ENCODE measurements at regions not wholly inside any gene's neighbourhood (a gene's known extent, or its start where the extent isn't known, plus 50 kb on each side); places are given as distances from the start of the nearest gene placed in this dataset.

GRCh38 chr11:104246590-104246989, 82.6 kb upstream of the PDGFD start:
- Mint-ChIP-seq H3K4me3 (no peak overlapping the region), H3K9me3 (no peaks in the 10 kb centered on the region), H3K27ac (no peak overlapping the region), H3K36me3 (no peaks in the 10 kb centered on the region), H3K27me3 (ENCODE audit: low read depth) (no peaks in the 10 kb centered on the region), H3K4me1 (no peaks in the 10 kb centered on the region)
- TF ChIP-seq ZBTB43 (CRISPR knock-in tag; IDR thresholded peaks at IDR 0.05): no peak
- ATAC-seq: no peak
- no peak for DNase-seq (ENCODE audit: low spot score)
- CTCF ChIA-PET: no interaction called here
- POLR2A ChIA-PET: interaction anchor here (0.6 kb wide), 1 partner anchor 1622 kb away, joined by 3 read pairs; no protein-coding TSS in a partner anchor

- POLR2A ChIA-PET: no interaction called here
- Mint-ChIP-seq H3K4me3 (no peak overlapping the region), H3K36me3 (no peaks in the 10 kb centered on the region), H3K4me1 (0 out of 2 replicates have a peak, but pooled peaks cover 3% of the 10 kb centered on the region), H3K9me3 (no peaks in the 10 kb centered on the region), H3K27me3 (ENCODE audit: low read depth) (no peaks in the 10 kb centered on the region), H3K27ac (no peak overlapping the region)
- TF ChIP-seq, protein P1, sequence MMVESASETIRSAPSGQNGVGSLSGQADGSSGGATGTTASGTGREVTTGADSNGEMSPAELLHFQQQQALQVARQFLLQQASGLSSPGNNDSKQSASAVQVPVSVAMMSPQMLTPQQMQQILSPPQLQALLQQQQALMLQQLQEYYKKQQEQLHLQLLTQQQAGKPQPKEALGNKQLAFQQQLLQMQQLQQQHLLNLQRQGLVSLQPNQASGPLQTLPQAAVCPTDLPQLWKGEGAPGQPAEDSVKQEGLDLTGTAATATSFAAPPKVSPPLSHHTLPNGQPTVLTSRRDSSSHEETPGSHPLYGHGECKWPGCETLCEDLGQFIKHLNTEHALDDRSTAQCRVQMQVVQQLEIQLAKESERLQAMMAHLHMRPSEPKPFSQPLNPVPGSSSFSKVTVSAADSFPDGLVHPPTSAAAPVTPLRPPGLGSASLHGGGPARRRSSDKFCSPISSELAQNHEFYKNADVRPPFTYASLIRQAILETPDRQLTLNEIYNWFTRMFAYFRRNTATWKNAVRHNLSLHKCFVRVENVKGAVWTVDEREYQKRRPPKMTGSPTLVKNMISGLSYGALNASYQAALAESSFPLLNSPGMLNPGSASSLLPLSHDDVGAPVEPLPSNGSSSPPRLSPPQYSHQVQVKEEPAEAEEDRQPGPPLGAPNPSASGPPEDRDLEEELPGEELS (CRISPR knock-in tag; IDR thresholded peaks at IDR 0.05): no peak
- TF ChIP-seq FOXP1 (CRISPR knock-in tag; IDR thresholded peaks at IDR 0.05; ENCODE audit: borderline replicate concordance) (no peak), MXD4 (CRISPR knock-in tag; IDR thresholded peaks at IDR 0.05; ENCODE audit: borderline replicate concordance) (no peak), ZNF396 (CRISPR knock-in tag; IDR thresholded peaks at IDR 0.05; ENCODE audit: borderline replicate concordance) (no peak), ELF4 (CRISPR knock-in tag; IDR thresholded peaks at IDR 0.05; ENCODE audit: low read depth) (no peak), GABPB1 (CRISPR knock-in tag; IDR thresholded peaks at IDR 0.05) (no peak), JUN (CRISPR knock-in tag; IDR thresholded peaks at IDR 0.05) (no peak), ESRRA (CRISPR knock-in tag; IDR thresholded peaks at IDR 0.05; ENCODE audit: borderline replicate concordance) (no peak), NFATC4 (CRISPR knock-in tag; IDR thresholded peaks at IDR 0.05) (no peak), E2F1 (CRISPR knock-in tag; IDR thresholded peaks at IDR 0.05) (no peak), CTCF (IDR thresholded peaks at IDR 0.05) (no peak), PRRX2 (CRISPR knock-in tag; IDR thresholded peaks at IDR 0.05) (no peak), NR2C2 (CRISPR knock-in tag; IDR thresholded peaks at IDR 0.05) (no peak), ERG (CRISPR knock-in tag; IDR thresholded peaks at IDR 0.05) (no peak), ZNF263 (CRISPR knock-in tag; IDR thresholded peaks at IDR 0.05; ENCODE audit: low read depth) (no peak)
- TF ChIP-seq, protein P2, sequence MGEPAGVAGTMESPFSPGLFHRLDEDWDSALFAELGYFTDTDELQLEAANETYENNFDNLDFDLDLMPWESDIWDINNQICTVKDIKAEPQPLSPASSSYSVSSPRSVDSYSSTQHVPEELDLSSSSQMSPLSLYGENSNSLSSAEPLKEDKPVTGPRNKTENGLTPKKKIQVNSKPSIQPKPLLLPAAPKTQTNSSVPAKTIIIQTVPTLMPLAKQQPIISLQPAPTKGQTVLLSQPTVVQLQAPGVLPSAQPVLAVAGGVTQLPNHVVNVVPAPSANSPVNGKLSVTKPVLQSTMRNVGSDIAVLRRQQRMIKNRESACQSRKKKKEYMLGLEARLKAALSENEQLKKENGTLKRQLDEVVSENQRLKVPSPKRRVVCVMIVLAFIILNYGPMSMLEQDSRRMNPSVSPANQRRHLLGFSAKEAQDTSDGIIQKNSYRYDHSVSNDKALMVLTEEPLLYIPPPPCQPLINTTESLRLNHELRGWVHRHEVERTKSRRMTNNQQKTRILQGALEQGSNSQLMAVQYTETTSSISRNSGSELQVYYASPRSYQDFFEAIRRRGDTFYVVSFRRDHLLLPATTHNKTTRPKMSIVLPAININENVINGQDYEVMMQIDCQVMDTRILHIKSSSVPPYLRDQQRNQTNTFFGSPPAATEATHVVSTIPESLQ (CRISPR knock-in tag; IDR thresholded peaks at IDR 0.05): no peak
- ATAC-seq: no peak
- CTCF ChIA-PET: no interaction called here
- no peak for DNase-seq (ENCODE audit: low spot score)
These were observed 75.0 kb upstream of the PDGFD start for GRCh38 chr11:104238916-104239315.
